ENCODE measurements at regions not wholly inside any gene's neighbourhood (a gene's known extent, or its start where the extent isn't known, plus 50 kb on each side); places are given as distances from the start of the nearest gene placed in this dataset.

DNA sequence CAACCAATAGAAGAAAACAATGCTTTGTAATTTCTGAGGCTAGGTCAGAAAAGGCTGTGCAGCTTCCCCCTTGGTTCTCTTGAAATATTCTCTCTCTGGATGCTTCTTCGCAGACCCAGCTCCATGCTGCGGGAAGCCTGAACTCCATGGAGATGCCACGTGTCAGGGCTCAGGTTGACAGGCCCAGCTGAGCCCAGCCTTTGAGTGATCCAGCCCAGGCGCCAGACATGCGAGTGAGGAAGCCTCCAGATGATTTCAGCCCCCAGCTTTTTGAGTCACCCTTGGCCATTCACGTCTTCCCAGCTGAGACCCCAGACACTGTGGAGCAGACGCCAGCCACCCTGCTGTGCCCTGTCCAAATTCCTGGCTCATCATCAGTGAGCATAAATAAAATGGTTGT, 378.4 kb upstream of the NRP1 start:
- no peak overlapping the region for H3K27ac ChIP-seq (ENCODE audit: control insufficient read depth, insufficient read depth, low read length)
- H3K9me1 ChIP-seq (ENCODE audit: control insufficient read depth, extremely low read depth, insufficient read depth, low read length): no peaks in the 10 kb centered on the region
- no peaks in the 10 kb centered on the region for H3K36me3 ChIP-seq (ENCODE audit: control insufficient read depth in 2 of 2, extremely low read depth in 1 of 2, insufficient read depth in 2 of 2, low read length in 2 of 2)
- no peaks in the 10 kb centered on the region for H3K9me3 ChIP-seq (ENCODE audit: control insufficient read depth, low read depth, low read length)
- no peak for DNase-seq (ENCODE audit: low read depth, low spot score)
- H3K4me3 ChIP-seq (ENCODE audit: control insufficient read depth in 2 of 3, extremely low read depth in 1 of 3, insufficient read depth in 2 of 3, low read depth in 1 of 3, low read length in 3 of 3): no peak overlapping the region
- H3K4me2 ChIP-seq (ENCODE audit: control insufficient read depth, extremely low read depth, insufficient read depth, low read depth, low read length): no peak overlapping the region
- H3K27me3 ChIP-seq (ENCODE audit: control insufficient read depth, extremely low read depth, insufficient read depth, low read length): no peaks in the 10 kb centered on the region
- dilution Hi-C loops (cut with MboI; ENCODE audit: extremely low pct_ligation_motif_present, low sequenced_read_pairs): no loop called here
- H3K9ac ChIP-seq (ENCODE audit: control insufficient read depth, extremely low read depth, insufficient read depth, low read length): no peak overlapping the region
- H3K79me2 ChIP-seq (ENCODE audit: control insufficient read depth, insufficient read depth, low read length): no peaks in the 10 kb centered on the region
- no peaks in the 10 kb centered on the region for H4K20me1 ChIP-seq (ENCODE audit: control insufficient read depth, extremely low read depth, insufficient read depth, low read length)
- no peak overlapping the region for H2AFZ ChIP-seq (ENCODE audit: control insufficient read depth, low read length)
- no peak for TF ChIP-seq EZH2 (IDR thresholded peaks at IDR 0.05; ENCODE audit: low read length)
- TF ChIP-seq, protein P1, sequence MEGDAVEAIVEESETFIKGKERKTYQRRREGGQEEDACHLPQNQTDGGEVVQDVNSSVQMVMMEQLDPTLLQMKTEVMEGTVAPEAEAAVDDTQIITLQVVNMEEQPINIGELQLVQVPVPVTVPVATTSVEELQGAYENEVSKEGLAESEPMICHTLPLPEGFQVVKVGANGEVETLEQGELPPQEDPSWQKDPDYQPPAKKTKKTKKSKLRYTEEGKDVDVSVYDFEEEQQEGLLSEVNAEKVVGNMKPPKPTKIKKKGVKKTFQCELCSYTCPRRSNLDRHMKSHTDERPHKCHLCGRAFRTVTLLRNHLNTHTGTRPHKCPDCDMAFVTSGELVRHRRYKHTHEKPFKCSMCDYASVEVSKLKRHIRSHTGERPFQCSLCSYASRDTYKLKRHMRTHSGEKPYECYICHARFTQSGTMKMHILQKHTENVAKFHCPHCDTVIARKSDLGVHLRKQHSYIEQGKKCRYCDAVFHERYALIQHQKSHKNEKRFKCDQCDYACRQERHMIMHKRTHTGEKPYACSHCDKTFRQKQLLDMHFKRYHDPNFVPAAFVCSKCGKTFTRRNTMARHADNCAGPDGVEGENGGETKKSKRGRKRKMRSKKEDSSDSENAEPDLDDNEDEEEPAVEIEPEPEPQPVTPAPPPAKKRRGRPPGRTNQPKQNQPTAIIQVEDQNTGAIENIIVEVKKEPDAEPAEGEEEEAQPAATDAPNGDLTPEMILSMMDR (optimal IDR thresholded peaks at IDR 0.05 in 1 of 3, IDR thresholded peaks at IDR 0.05 in 1 of 3, conservative IDR thresholded peaks at IDR 0.05 in 1 of 3; ENCODE audit: extremely low read depth in 1 of 3, insufficient read depth in 2 of 3, low read length in 3 of 3): no peak
- FAIRE-seq: no peak
- H3K4me1 ChIP-seq (ENCODE audit: control insufficient read depth, extremely low read depth, insufficient read depth, low read length): no peaks in the 10 kb centered on the region

- TF ChIP-seq, protein P1 (optimal IDR thresholded peaks at IDR 0.05 in 1 of 3, IDR thresholded peaks at IDR 0.05 in 1 of 3, conservative IDR thresholded peaks at IDR 0.05 in 1 of 3; ENCODE audit: extremely low read depth in 1 of 3, insufficient read depth in 2 of 3, low read length in 3 of 3): no peak
- no peak for TF ChIP-seq EZH2 (IDR thresholded peaks at IDR 0.05; ENCODE audit: low read length)
- no peak overlapping the region for H3K4me2 ChIP-seq (ENCODE audit: control insufficient read depth, extremely low read depth, insufficient read depth, low read depth, low read length)
- H3K9me1 ChIP-seq (ENCODE audit: control insufficient read depth, extremely low read depth, insufficient read depth, low read length): no peaks in the 10 kb centered on the region
- no peaks in the 10 kb centered on the region for H3K27me3 ChIP-seq (ENCODE audit: control insufficient read depth, extremely low read depth, insufficient read depth, low read length)
- no peaks in the 10 kb centered on the region for H3K9me3 ChIP-seq (ENCODE audit: control insufficient read depth, low read depth, low read length)
- no peak overlapping the region for H3K9ac ChIP-seq (ENCODE audit: control insufficient read depth, extremely low read depth, insufficient read depth, low read length)
- DNase-seq (ENCODE audit: low read depth, low spot score) (no peak), FAIRE-seq (no peak)
- no peaks in the 10 kb centered on the region for H3K36me3 ChIP-seq (ENCODE audit: control insufficient read depth in 2 of 2, extremely low read depth in 1 of 2, insufficient read depth in 2 of 2, low read length in 2 of 2)
- H3K4me1 ChIP-seq (ENCODE audit: control insufficient read depth, extremely low read depth, insufficient read depth, low read length): peaks cover 19% of the 10 kb centered on the region
- no peak overlapping the region for H2AFZ ChIP-seq (ENCODE audit: control insufficient read depth, low read length)
- no peak overlapping the region for H3K4me3 ChIP-seq (ENCODE audit: control insufficient read depth in 2 of 3, extremely low read depth in 1 of 3, insufficient read depth in 2 of 3, low read depth in 1 of 3, low read length in 3 of 3)
- H3K27ac ChIP-seq (ENCODE audit: control insufficient read depth, insufficient read depth, low read length): no peak overlapping the region
- no peaks in the 10 kb centered on the region for H3K79me2 ChIP-seq (ENCODE audit: control insufficient read depth, insufficient read depth, low read length)
- dilution Hi-C loops (cut with MboI; ENCODE audit: extremely low pct_ligation_motif_present, low sequenced_read_pairs): no loop called here
- no peaks in the 10 kb centered on the region for H4K20me1 ChIP-seq (ENCODE audit: control insufficient read depth, extremely low read depth, insufficient read depth, low read length)
Measured at GRCh38 chr10:33710006-33710405, 375.5 kb upstream of the NRP1 start.

All from keratinocyte (primary cell).